ENCODE measurements at regions not wholly inside any gene's neighbourhood (a gene's known extent, or its start where the extent isn't known, plus 50 kb on each side); places are given as distances from the start of the nearest gene placed in this dataset.
A peak's percentile ranks its signal among the peaks of the same experiment; 100 is the strongest.

GRCh38 chr1:47708019-47708535, 270.2 kb downstream of the FOXD2 start:
- no peak for DNase-seq
- Histone ChIP-seq H3K4me3 (ENCODE audit: control insufficient read depth in 1 of 7, extremely low read depth in 1 of 7, insufficient read depth in 4 of 7, low read depth in 2 of 7, low read length in 6 of 7) (no peak overlapping the region), H3K9me3 (ENCODE audit: control extremely low read depth in 1 of 5, control insufficient read depth in 4 of 5, insufficient read depth in 2 of 5, low read depth in 1 of 5, low read length in 4 of 5) (no peaks in the 10 kb centered on the region), H3K36me3 (ENCODE audit: control insufficient read depth in 4 of 4, insufficient read depth in 4 of 4, low read length in 3 of 4) (no peaks in the 10 kb centered on the region), H3K27me3 (replicated peaks in 2 of 5; ENCODE audit: control insufficient read depth in 4 of 5, insufficient read depth in 5 of 5, low read length in 4 of 5) (peaks cover 0 to 85% (median 20%) of the 10 kb centered on the region in 5 experiments), H3K4me1 (ENCODE audit: control extremely low read depth in 1 of 4, control insufficient read depth in 4 of 4, insufficient read depth in 4 of 4, low read length in 3 of 4) (peaks cover 0 to 27% (median 19%) of the 10 kb centered on the region in 4 experiments), H3K27ac (ENCODE audit: insufficient read depth in 1 of 2, low read depth in 1 of 2, low read length in 2 of 2, poor library complexity in 1 of 2, severe bottlenecking in 2 of 2) (no peak overlapping the region)
- POLR2A ChIA-PET: no interaction called here
- CTCF ChIA-PET: interaction anchor here (1.0 to 10.4 kb wide), 3 partner anchors 179 to 320 kb away, joined by 3 to 129 read pairs (median 36); partner anchors contain the start of gene FOXD2
- 16% methylated on average over 18 of the region's 21 CpGs for WGBS (ENCODE audit: insufficient coverage)

- peak overlapping the region in 2 of 7 experiments; percentile 59 for H3K4me3 ChIP-seq (ENCODE audit: control insufficient read depth in 1 of 7, extremely low read depth in 1 of 7, insufficient read depth in 4 of 7, low read depth in 2 of 7, low read length in 6 of 7)
- DNase-seq: no peak
- peaks cover 0 to 89% (median 24%) of the 10 kb centered on the region in 5 experiments for H3K27me3 ChIP-seq (replicated peaks in 2 of 5; ENCODE audit: control insufficient read depth in 4 of 5, insufficient read depth in 5 of 5, low read length in 4 of 5)
- H3K27ac ChIP-seq (ENCODE audit: insufficient read depth in 1 of 2, low read depth in 1 of 2, low read length in 2 of 2, poor library complexity in 1 of 2, severe bottlenecking in 2 of 2): no peak overlapping the region
- ChIA-PET CTCF (interaction anchor here (0.9 to 10.4 kb wide), 7 partner anchors 9 to 321 kb away, joined by 3 to 129 read pairs (median 4); partner anchors contain the start of gene FOXD2), POLR2A (no interaction called here)
- 2% methylated on average over 24 of the region's 25 CpGs for WGBS (ENCODE audit: insufficient coverage)
- H3K9me3 ChIP-seq (ENCODE audit: control extremely low read depth in 1 of 5, control insufficient read depth in 4 of 5, insufficient read depth in 2 of 5, low read depth in 1 of 5, low read length in 4 of 5): no peaks in the 10 kb centered on the region
- H3K36me3 ChIP-seq (ENCODE audit: control insufficient read depth in 4 of 4, insufficient read depth in 4 of 4, low read length in 3 of 4): no peaks in the 10 kb centered on the region
- peaks cover 0 to 27% (median 19%) of the 10 kb centered on the region in 4 experiments for H3K4me1 ChIP-seq (ENCODE audit: control extremely low read depth in 1 of 4, control insufficient read depth in 4 of 4, insufficient read depth in 4 of 4, low read length in 3 of 4)
Measured at GRCh38 chr1:47708658-47709018, 270.8 kb downstream of the FOXD2 start.

DNA sequence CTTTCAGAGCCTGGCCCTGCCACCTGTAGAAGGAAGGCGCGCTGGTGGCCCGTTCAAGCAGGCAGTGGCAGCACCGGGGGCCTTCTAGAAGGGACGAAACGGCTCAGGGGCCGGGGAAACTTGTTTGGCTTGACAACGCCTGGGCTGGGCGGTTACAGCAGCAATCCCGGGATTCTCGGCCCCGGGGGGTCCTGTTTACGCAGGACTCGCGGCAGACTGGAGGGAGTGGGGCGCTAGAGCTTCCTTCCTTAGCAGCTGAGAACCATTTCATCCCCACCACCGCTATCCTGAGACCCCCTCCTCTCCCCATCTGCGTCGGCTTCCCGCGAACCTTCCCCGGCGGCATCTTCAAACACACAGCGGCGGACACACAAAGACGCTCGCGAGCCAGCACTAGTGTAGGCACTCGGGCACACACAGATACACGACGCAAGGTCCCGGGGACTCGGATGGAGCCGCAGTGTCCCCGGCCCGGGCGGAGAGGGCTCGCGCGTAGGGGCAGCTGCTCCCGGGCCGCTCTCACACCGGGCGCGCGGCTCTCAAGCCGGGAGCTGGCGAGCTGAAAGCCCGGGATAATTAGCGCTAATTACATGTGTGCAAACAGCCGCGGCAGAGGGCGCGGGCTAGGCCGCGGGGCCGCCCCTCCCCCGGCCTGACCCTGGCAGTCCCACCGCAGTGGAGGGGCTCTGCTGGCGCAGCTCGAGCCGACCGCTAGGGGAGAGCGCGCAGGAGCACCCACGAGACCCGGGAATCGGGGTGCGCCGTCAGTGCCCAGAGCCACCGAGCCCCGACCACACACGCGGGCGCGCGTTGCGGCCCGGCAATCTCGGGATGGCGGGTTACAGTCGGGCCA, 271.4 kb downstream of the FOXD2 start:
- H3K27me3 ChIP-seq (replicated peaks in 2 of 5; ENCODE audit: control insufficient read depth in 4 of 5, insufficient read depth in 5 of 5, low read length in 4 of 5): peaks cover 0 to 94% (median 29%) of the 10 kb centered on the region in 5 experiments
- peak; percentile 50 to 69 (median 57) for DNase-seq
- WGBS (ENCODE audit: insufficient coverage): under 1% methylated on average over 66 of the region's 82 CpGs
- H3K4me3 ChIP-seq (ENCODE audit: control insufficient read depth in 1 of 7, extremely low read depth in 1 of 7, insufficient read depth in 4 of 7, low read depth in 2 of 7, low read length in 6 of 7): peak overlapping the region in 6 of 7 experiments; percentile 19 to 64 (median 46)
- no peak overlapping the region for H3K27ac ChIP-seq (ENCODE audit: insufficient read depth in 1 of 2, low read depth in 1 of 2, low read length in 2 of 2, poor library complexity in 1 of 2, severe bottlenecking in 2 of 2)
- POLR2A ChIA-PET: no interaction called here
- no peaks in the 10 kb centered on the region for H3K9me3 ChIP-seq (ENCODE audit: control extremely low read depth in 1 of 5, control insufficient read depth in 4 of 5, insufficient read depth in 2 of 5, low read depth in 1 of 5, low read length in 4 of 5)
- CTCF ChIA-PET: interaction anchor here (0.7 to 10.4 kb wide), 9 partner anchors 8 to 321 kb away, joined by 3 to 129 read pairs (median 3); partner anchors contain the start of gene FOXD2
- peaks cover 0 to 27% (median 19%) of the 10 kb centered on the region in 4 experiments for H3K4me1 ChIP-seq (ENCODE audit: control extremely low read depth in 1 of 4, control insufficient read depth in 4 of 4, insufficient read depth in 4 of 4, low read length in 3 of 4)
- H3K36me3 ChIP-seq (ENCODE audit: control insufficient read depth in 4 of 4, insufficient read depth in 4 of 4, low read length in 3 of 4): no peaks in the 10 kb centered on the region

DNA sequence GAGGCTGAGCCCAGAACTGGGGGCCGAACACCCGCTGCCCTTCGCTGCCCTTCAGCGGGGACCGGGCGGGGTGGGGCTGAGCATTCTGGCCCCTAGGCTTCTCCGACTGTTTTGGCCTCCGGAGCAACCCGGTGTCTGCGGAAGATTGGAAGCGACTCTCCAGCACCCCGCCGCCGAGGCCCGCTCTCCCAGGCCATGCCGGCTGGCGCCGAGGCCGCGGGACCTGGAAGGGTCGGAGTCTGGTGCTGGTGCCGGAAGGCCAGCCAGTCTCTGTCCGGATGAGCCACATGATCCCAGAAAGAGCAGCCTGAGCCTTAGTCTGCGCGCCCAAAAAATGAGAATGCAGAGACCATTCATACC, 272.0 kb downstream of the FOXD2 start:
- H3K36me3 ChIP-seq (ENCODE audit: control insufficient read depth in 4 of 4, insufficient read depth in 4 of 4, low read length in 3 of 4): no peaks in the 10 kb centered on the region
- DNase-seq: no peak
- H3K4me3 ChIP-seq (ENCODE audit: control insufficient read depth in 1 of 7, extremely low read depth in 1 of 7, insufficient read depth in 4 of 7, low read depth in 2 of 7, low read length in 6 of 7): peak overlapping the region in 6 of 7 experiments; percentile 23 to 64 (median 46)
- no peaks in the 10 kb centered on the region for H3K9me3 ChIP-seq (ENCODE audit: control extremely low read depth in 1 of 5, control insufficient read depth in 4 of 5, insufficient read depth in 2 of 5, low read depth in 1 of 5, low read length in 4 of 5)
- no peak overlapping the region for H3K27ac ChIP-seq (ENCODE audit: insufficient read depth in 1 of 2, low read depth in 1 of 2, low read length in 2 of 2, poor library complexity in 1 of 2, severe bottlenecking in 2 of 2)
- 4% methylated on average over 25 of the region's 25 CpGs for WGBS (ENCODE audit: insufficient coverage)
- H3K27me3 ChIP-seq (replicated peaks in 2 of 5; ENCODE audit: control insufficient read depth in 4 of 5, insufficient read depth in 5 of 5, low read length in 4 of 5): peaks cover 0 to 97% (median 35%) of the 10 kb centered on the region in 5 experiments
- ChIA-PET CTCF (interaction anchor here (0.9 to 10.4 kb wide), 7 partner anchors 8 to 320 kb away, joined by 3 to 129 read pairs (median 8); partner anchors contain the start of gene FOXD2), POLR2A (no interaction called here)
- peaks cover 0 to 27% (median 19%) of the 10 kb centered on the region in 4 experiments for H3K4me1 ChIP-seq (ENCODE audit: control extremely low read depth in 1 of 4, control insufficient read depth in 4 of 4, insufficient read depth in 4 of 4, low read length in 3 of 4)

GRCh38 chr1:47710329-47711071, 272.7 kb downstream of the FOXD2 start:
- Histone ChIP-seq H3K4me3 (ENCODE audit: control insufficient read depth in 1 of 7, extremely low read depth in 1 of 7, insufficient read depth in 4 of 7, low read depth in 2 of 7, low read length in 6 of 7) (peak overlapping the region in 2 of 7 experiments; percentile 59 to 64), H3K36me3 (ENCODE audit: control insufficient read depth in 4 of 4, insufficient read depth in 4 of 4, low read length in 3 of 4) (no peaks in the 10 kb centered on the region), H3K27ac (ENCODE audit: insufficient read depth in 1 of 2, low read depth in 1 of 2, low read length in 2 of 2, poor library complexity in 1 of 2, severe bottlenecking in 2 of 2) (no peak overlapping the region), H3K27me3 (replicated peaks in 2 of 5; ENCODE audit: control insufficient read depth in 4 of 5, insufficient read depth in 5 of 5, low read length in 4 of 5) (peaks cover 2 to 97% (median 41%) of the 10 kb centered on the region in 5 experiments), H3K4me1 (ENCODE audit: control extremely low read depth in 1 of 4, control insufficient read depth in 4 of 4, insufficient read depth in 4 of 4, low read length in 3 of 4) (peaks cover 0 to 27% (median 19%) of the 10 kb centered on the region in 4 experiments), H3K9me3 (ENCODE audit: control extremely low read depth in 1 of 5, control insufficient read depth in 4 of 5, insufficient read depth in 2 of 5, low read depth in 1 of 5, low read length in 4 of 5) (no peaks in the 10 kb centered on the region)
- ChIA-PET POLR2A (no interaction called here), CTCF (interaction anchor here (0.5 to 10.4 kb wide), 13 partner anchors 7 to 321 kb away, joined by 3 to 129 read pairs (median 4); partner anchors contain the start of gene FOXD2)
- WGBS (ENCODE audit: insufficient coverage): 3% methylated on average over 40 of the region's 46 CpGs
- peak; percentile 33 to 61 (median 54) for DNase-seq
